ENCODE measurements at regions not wholly inside any gene's neighbourhood (a gene's known extent, or its start where the extent isn't known, plus 50 kb on each side); places are given as distances from the start of the nearest gene placed in this dataset.

DNA sequence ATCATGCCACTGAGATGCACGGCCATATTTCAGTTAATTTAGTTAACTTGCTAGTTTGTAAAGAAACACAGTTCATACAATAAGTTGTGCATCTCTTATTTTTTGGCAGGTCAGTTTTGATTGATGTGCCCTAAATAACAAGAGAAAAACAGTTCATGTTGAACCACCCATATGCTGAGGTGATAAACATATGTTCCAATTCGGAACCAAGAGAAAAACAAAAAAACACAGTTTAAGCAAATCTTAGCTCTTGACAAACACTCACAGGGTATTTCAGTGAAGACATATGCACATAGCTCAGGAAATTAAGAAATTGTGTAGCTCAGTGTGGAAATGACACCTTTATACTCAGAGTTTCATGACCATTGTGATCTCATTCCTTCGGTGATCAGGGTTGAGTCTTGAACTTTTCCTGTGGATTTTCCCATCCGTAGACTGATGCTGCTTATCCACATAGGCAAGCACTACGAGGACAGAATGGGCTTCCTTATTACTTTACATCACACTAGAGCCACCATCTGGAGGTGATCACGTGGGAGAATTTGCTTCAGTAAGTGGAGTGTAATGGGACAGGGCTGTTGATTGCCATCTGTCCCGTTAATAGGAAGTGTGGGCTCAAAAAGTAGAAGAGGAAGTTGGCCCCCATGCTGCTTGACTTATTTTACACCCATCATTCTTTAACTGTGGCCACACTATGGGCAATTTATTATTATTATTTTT, 773.0 kb downstream of the MTRR start:
- no peak for DNase-seq (ENCODE audit: low read depth)

DNA sequence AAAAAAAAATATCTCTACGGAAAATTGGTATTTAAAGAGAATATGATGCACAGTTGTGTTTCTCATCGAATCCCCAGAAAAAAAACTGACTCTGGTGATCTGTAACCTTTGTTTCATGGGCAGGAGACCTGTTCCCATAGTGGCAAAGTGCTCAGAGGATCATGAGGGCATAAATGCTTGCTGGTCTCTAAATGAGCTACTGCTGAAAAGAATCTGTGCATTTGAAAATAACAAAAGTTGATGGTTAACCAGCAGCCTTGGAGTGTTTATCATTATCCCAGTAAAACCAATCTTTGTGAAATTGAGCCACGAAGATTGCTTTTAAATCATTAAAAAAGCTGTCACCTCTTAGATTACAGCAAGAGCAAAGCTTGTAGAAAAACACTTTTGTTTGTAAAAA, 775.4 kb downstream of the MTRR start:
- no peak for DNase-seq (ENCODE audit: low read depth)

DNA sequence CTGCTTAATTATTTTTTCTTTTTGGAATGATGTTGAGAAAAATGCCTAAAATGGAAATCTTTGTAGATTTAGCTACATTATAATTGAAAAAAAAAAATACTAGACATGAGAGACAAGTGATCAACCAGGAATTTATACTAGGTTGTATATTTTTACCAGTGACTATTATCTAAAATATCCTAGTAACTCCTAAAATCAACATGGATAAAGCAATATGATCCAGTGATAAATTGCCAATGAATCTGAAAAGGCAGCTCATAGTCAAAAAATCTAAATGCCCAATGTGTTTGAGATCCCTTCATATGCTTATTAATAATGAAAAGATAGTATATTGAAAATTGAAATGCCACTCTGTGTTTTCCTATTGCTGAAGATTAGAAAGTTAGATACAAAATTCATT, 778.2 kb downstream of the MTRR start:
- no peak for DNase-seq (ENCODE audit: low read depth)

DNA sequence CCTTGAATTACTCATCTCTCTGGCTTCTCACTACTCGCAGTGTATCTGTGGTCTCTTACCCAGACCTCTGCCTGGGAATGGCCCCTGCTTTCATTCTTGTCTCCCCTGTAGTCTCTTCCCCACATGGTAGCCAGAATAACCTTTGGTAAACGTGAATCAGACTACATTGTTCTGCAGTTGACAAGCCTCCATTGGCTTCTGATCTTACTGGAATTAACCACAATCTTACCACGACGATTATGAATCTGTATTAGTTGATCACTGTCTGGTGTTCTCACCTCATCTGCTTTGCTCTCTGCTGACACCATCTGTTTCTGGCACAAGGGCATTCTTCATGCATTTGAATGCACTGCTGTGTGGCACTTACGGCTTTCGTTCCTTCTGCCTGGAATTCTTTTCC, 781.2 kb downstream of the MTRR start:
- no peak for DNase-seq (ENCODE audit: low read depth)

DNA sequence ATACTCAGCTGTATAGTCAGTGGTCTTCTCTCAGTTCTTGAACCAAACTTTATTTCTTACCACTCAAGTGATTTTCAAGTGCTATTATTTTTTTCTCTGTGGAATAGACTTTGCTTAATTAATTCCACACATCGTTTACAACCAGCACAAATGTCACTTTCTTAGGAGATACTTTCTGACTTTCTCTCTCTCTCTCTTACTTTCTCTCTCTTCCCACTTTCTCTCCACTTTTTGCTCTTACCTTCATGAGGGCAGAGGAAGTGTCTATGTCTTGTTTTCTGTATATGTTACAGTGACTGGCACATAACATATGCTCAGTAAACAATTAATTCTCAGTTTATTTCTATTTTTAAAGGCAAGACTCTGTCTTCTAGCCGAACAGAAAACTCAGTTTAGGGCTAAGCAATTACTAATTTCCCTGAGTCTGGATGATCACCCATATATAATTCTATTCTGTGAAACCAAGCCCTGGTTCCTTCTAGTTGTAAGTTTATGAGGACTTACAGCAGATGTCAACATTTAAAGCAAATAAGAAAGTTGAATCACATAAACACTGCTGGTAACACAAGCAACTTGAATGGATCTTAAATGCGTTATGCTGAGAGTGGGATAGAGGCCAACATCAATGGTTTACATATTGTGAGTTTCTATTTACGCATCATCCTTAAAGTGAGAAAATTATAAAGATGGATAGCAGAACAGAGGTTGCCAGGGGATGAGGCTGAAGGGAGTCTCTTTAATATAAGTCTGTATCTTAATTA, 791.4 kb downstream of the MTRR start:
- no peak for DNase-seq (ENCODE audit: low read depth)

DNA sequence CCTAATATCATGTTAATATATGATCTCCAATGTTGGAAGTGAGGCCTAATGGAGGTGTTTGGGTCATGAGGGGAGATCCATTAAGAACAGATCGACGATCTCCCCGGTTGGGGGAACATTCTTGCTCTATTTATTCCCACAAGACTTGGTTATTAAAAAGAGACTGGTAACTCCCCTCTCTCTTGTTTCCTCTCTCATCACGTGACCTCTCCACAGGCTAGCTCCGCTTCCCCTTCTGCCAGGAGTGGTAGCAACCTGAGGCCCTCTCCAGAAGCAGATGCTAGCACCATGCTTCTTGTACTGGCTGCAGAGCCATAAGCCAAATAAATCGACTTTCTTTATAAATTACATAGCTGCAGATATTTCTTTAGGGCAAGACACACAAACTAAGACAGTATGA, 794.4 kb downstream of the MTRR start:
- DNase-seq (ENCODE audit: low read depth) = no peak

DNA sequence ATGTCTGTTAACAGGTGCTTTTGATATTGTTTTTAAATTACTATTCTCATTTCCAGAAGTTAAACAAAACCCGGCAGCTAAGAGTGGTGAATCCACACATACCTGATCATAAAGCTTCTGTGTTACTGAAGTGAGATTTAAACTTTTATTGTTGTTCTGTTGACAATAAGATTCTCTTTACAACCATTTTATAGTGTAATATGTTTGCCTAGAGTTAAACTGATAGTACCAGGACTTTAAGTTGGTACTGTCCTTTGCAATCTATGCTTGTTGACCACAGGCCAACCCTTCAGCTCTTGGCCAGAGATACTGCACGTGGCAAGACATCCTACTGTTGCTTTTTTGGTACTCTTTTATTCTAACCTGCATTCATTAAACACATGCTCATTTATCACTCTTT, 806.2 kb downstream of the MTRR start:
- DNase-seq (ENCODE audit: low read depth) = no peak

DNA sequence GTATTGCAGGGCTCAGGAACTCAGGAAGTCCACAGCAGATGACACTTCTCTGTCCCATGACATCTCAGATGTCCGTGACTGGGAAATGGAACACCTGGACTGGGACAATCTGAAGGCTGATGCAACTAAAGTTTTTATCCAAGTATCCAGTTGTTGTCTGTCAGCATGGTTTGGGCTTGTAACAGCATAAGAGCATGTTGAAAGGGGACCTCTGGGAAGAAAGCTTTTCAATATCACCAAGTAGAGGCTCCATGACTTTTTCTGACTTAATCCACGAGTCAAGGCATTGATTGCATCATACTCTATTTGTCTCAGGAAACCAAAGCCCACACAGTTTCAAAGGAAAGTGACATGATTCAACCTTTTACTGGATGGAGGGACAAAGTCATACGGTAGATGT, 807.7 kb downstream of the MTRR start:
- no peak for DNase-seq (ENCODE audit: low read depth)

DNA sequence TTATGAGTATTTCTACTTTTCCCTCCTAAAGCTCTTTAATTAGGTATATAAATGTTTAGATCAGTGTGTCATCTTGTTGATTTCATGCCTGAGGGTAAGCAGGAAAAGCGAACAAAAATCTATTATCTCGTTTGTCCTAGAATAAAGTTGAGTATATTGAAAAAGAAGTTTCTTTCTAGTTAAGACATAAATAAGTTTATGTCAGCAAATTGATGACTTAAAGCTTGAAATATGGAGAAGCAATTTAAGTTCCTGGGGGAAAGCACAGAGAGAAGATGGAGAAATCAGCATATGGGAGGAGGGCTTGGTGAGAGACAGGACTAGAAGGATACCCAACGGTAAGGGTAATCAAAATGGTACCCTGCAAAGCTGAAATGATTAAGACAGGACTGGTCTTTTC, 813.4 kb downstream of the MTRR start:
- no peak for DNase-seq (ENCODE audit: low read depth)

DNA sequence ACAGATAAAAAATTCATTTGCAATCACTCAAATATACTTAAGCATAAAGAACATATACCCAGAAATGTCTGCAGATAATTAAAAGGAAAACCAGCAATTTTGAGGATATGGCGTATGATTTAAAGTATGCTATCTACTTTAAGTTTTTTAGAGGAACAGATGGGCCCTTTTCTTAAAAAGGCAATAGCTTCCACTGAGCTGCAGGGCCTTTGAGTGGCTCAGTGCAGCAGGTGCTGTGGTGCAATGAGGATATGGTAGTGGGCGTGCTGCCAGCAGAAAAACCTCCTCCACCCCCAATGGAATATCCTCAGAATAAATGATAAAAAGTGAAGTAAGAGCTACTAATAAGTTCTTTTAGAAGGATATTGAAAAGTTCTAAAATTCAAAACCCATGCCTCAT, 814.5 kb downstream of the MTRR start:
- DNase-seq (ENCODE audit: low read depth) = no peak

DNA sequence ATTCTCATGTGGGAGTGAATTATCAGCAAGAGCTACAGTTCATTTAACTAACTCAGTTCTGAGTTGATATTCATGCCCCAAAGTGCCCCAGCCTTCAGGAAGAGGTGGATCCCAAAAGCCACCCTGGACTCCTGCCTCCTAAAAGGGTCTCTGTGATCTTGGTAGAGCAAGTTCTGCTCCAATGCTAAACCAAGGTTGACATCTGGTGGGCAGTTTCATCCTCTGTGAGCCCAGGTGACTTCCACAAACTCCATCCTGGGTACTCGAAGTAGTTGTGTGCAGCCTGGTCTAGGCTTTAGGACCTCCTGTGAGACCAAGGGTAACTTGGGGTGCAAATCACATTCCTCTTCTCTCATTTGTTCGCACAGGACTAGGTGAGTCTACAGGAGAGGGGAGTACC, 816.8 kb downstream of the MTRR start:
- DNase-seq (ENCODE audit: low read depth) = no peak

DNA sequence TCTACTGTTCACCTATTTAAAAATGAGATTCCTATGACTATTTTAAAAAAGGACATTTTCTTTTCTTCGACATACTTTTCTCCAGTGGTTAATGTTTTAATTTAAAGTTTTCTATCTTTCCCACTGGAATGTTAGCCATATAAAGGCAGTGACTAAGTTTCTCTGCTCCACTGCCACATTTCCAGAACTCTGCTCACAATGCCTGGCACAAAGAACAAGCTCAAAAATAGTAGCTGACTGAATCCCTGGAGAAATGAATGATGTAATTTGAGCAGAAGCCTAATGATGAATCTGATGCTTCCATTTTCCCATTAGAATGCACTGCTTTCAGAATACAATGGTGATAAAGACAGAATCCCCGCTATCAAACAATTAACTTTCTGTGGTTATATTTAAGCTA, 817.8 kb downstream of the MTRR start:
- DNase-seq (ENCODE audit: low read depth) = no peak

DNA sequence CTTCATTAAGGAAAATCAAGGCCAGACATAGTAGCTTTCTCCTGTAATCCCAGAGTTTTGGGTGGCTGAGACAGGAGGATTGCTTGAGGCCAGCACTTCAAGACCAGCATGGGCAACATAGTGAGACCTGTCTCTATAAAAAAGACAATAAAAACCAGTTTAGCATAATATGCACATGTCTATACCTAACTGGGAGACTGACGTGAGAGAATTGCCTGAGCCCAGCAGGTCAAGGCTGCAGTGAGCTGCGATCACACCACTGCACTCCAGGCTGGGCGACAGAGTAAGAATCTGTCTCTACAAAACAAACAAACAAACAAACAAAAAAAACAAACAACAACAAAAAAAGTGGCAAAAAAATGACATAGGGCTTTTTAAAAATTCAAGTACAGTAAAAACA, 820.8 kb downstream of the MTRR start:
- DNase-seq (ENCODE audit: low read depth) = no peak

DNA sequence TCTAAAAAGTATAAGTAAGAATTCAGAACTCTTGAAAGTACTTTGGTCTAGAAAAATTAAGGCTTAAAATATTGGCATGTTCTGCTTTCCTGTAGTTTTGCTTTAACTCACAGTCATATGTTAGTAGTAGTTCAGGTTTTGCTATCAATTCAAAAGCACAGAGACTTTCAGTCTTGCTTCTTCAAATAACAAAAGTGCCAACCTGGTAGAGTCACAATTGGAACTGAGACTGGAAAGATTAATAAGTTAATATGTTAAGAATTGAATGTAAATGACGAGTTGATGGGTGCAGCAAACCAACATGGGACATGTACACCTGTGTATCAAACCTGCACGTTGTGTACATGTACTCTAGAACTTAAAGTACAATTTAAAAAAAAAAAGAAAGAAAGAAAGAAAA, 822.3 kb downstream of the MTRR start:
- DNase-seq (ENCODE audit: low read depth) = no peak

DNA sequence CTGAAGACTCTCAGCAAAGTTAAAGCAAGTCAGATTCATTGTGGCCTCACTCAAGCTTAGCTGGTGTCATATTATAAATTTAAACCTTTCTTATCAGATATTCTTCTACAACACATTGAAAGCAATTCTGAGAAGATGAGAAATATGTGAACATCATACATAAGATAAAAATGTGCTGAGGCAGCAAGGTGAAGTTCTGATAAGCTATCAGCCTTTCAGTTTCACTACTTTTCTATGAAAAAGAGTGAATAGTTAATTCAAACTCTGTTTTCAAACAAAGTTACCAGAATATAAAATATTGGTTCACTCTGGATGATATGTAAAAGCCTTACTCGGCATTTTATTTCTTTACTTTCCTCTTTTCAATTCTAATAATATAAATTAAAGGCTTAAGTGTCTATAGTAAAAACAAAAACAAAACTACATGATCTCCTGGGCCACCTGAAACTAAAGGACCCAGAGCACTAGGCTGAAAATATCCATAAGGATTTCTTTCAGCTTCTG, 824.4 kb downstream of the MTRR start:
- no peak for DNase-seq (ENCODE audit: low read depth)

DNA sequence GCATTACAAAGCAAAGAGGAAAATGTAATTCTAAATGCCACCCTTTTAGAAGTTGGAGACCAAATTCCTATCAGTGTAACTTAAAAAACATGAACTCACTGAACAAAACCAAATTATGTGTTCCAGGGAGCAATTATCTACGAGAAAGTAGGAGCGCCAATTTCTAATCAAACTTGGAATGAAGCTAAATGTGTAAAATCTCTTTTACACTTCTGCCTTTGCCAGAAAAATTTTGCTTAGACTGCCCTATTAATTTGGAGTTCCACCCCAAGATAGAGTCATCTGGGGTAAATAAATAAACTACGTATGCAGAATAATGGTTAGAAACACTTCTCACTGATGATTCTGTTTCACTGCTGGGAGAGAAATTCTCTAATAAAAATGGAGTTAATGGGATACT, 825.6 kb downstream of the MTRR start:
- DNase-seq (ENCODE audit: low read depth) = no peak

DNA sequence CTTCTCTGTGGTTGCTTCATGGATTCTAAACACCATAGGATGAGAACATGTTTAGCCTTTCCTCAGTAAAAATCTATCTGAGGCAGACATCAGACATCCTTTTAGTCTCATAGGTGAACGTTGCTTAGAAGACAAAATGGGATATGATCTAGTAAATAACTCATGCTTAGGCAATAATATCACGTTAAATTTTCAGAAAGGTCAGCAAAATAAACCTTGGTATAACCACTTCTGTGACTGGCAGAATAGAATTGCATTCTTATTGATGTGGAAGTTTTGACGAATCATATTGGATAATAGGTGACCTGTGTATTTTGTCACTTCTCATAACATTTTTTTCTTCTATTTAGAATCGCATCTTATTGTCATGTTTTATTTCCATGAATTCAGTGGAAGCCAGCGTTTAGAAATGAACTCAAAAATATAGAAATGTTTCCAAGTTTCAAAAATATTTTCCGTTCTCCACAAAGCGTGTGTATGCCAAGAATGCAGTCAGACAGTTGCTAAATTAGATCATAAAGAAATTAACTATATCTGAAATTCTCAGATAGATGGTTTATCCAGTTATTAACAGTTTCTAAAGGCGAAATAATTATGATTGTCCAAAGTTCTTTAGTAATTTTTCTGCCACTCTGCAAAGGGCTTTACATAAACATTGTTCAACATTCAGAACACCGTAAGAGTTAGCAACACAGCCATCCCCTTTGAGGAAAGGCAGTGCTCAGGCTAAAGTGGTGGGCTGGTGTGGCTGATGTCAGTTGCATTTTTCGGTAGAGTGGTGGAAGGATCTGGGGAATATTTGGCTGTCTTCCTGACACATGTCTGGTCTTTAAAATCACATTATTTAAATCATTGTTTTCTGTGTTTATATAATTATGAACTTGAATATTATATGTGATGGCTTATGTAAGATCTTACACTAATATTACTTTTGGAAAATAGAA, 827.2 kb downstream of the MTRR start:
- DNase-seq (ENCODE audit: low read depth) = no peak

DNA sequence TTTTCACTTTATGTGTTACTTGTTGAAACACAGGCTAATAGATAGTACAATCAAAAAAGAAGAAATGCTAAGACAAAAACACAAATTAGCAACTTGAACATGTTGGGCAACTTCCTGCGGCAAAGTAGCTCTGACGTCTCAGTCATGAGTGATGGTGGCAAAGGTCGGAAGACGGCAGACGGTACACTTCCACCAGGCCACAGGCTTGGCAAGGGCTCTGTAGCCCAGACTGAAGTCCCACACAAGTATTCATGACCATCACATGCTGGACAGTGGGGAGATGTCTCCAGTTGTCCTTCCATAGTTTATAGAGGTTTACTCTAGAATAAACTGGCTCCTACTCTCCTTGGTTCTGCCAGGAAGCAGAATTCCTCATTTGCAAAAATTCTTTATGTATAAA, 831.3 kb downstream of the MTRR start:
- no peak for DNase-seq (ENCODE audit: low read depth)

DNA sequence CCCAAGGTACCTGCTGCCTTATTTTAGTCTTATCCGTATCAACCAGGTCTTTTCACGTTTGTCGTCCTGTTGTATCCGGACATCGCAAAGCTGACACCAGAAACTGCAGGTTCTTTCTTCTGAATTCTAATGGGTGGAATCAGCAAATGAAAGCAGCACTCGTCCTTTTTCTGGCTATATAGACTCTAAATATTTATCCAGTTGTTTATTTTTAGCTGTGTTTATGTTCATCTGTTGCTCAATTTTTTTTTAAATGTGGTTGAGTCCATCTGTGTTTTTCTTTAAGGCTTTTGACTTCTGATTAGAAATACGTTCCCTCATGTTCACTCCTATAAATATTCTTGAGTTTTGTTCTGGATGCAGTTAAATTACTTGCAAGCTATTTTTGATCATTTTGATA, 831.7 kb downstream of the MTRR start:
- no peak for DNase-seq (ENCODE audit: low read depth)

DNA sequence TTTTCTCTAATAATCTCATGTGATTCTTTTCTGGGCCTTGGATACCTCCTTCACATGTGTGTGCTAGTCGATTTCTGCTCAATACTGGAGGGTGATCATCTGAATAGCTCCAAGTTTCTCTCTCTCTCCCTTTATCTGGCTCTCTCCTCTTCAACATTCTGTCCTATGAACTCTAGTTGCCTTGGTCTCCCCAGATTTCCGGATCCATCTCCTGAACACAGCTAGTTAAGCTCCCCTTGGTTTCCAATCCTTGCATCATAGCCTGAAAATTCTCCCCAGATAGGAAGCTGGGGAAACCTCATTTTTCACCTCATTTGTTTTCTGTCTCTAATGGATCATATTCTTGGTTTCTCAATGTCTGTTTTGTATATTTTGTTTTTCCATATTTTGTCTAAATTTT, 832.3 kb downstream of the MTRR start:
- no peak for DNase-seq (ENCODE audit: low read depth)

DNA sequence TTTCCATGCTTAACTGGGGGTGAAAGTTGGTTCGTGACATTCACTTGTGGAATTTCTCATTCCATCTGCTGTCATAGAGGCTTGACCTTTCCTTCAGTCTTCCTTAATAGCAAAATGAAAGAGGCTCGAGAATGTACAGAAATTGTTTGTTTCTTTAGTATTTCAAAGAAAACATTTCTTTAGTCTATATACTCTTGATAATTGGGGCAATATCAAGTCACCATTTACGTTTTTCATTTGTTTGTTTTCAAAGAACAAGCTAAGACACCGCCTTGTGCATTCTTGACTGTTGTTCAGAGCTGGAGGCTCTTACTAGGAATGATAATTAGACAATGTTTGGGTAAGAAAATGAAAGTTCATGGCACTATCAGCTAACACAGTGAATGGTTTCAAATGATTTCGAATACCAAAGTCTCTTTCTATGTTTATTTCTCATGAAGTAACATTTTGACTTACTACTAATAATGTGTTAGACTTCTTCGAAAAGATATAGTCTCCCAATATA, 835.4 kb downstream of the SEMA5A start:
- no peak for DNase-seq (ENCODE audit: low read depth)

DNA sequence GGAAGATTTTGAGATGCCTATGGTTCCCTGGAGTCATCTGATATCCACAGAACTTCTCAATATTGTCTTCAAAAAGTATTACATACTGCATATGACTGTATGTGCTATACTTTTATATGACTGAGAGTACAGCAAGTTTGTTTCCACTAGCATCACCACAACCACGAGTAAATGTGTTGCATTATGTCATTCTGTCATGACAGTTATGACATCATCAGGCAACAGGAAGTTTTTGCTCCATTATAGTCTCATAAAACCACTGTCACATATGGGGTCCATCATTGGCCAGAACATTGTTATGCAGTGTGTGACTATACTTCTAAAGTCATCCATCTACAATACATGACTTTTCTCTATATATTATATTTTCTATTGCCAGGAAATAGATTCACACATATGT, 831.7 kb downstream of the SEMA5A start:
- DNase-seq (ENCODE audit: low read depth) = no peak

Data from T-helper 22 cell (primary cell).